ENCODE measurements at regions not wholly inside any gene's neighbourhood (a gene's known extent, or its start where the extent isn't known, plus 50 kb on each side); places are given as distances from the start of the nearest gene placed in this dataset.

- Histone ChIP-seq H3K36me3 (ENCODE audit: control insufficient read depth in 1 of 2, insufficient read depth in 2 of 2, low read length in 2 of 2) (no peaks in the 10 kb centered on the region), H3K27ac (ENCODE audit: low read depth, low read length) (no peak overlapping the region), H3K9ac (ENCODE audit: low read depth in 1 of 2, low read length in 2 of 2) (no peak overlapping the region), H3K4me3 (ENCODE audit: low read depth in 1 of 2, low read length in 2 of 2) (no peak overlapping the region), H3K9me3 (ENCODE audit: control insufficient read depth in 1 of 2, low read length in 2 of 2) (no peaks in the 10 kb centered on the region), H3K4me1 (ENCODE audit: control insufficient read depth in 1 of 2, insufficient read depth in 2 of 2, low read length in 2 of 2) (peaks cover 0 to 4% of the 10 kb centered on the region in 2 donors), H3K27me3 (ENCODE audit: control insufficient read depth in 1 of 2, insufficient read depth in 2 of 2, low read length in 2 of 2) (no peaks in the 10 kb centered on the region)
Observed at GRCh38 chr15:35987056-35987455, 441.1 kb upstream of the DPH6 start.

- H3K27me3 ChIP-seq (ENCODE audit: control insufficient read depth in 1 of 2, insufficient read depth in 2 of 2, low read length in 2 of 2) = no peaks in the 10 kb centered on the region
- no peak overlapping the region for H3K27ac ChIP-seq (ENCODE audit: low read depth, low read length)
- no peak overlapping the region for H3K9ac ChIP-seq (ENCODE audit: low read depth in 1 of 2, low read length in 2 of 2)
- no peak overlapping the region for H3K4me3 ChIP-seq (ENCODE audit: low read depth in 1 of 2, low read length in 2 of 2)
- H3K36me3 ChIP-seq (ENCODE audit: control insufficient read depth in 1 of 2, insufficient read depth in 2 of 2, low read length in 2 of 2) = no peaks in the 10 kb centered on the region
- H3K4me1 ChIP-seq (ENCODE audit: control insufficient read depth in 1 of 2, insufficient read depth in 2 of 2, low read length in 2 of 2) = peaks cover 0 to 4% of the 10 kb centered on the region in 2 donors
- no peaks in the 10 kb centered on the region for H3K9me3 ChIP-seq (ENCODE audit: control insufficient read depth in 1 of 2, low read length in 2 of 2)
Observed at GRCh38 chr15:35991386-35991785, 445.4 kb upstream of the DPH6 start.

GRCh38 chr15:35992791-35993190 is 446.8 kb upstream of the DPH6 start:
- H3K4me3 ChIP-seq (ENCODE audit: low read depth in 1 of 2, low read length in 2 of 2) = no peak overlapping the region
- H3K27me3 ChIP-seq (ENCODE audit: control insufficient read depth in 1 of 2, insufficient read depth in 2 of 2, low read length in 2 of 2) = no peaks in the 10 kb centered on the region
- no peak overlapping the region for H3K27ac ChIP-seq (ENCODE audit: low read depth, low read length)
- H3K9ac ChIP-seq (ENCODE audit: low read depth in 1 of 2, low read length in 2 of 2) = no peak overlapping the region
- H3K9me3 ChIP-seq (ENCODE audit: control insufficient read depth in 1 of 2, low read length in 2 of 2) = no peaks in the 10 kb centered on the region
- peaks cover 0 to 4% of the 10 kb centered on the region in 2 donors for H3K4me1 ChIP-seq (ENCODE audit: control insufficient read depth in 1 of 2, insufficient read depth in 2 of 2, low read length in 2 of 2)
- H3K36me3 ChIP-seq (ENCODE audit: control insufficient read depth in 1 of 2, insufficient read depth in 2 of 2, low read length in 2 of 2) = no peaks in the 10 kb centered on the region

GRCh38 chr15:35993196-35993595 is 447.2 kb upstream of the DPH6 start:
- no peaks in the 10 kb centered on the region for H3K36me3 ChIP-seq (ENCODE audit: control insufficient read depth in 1 of 2, insufficient read depth in 2 of 2, low read length in 2 of 2)
- H3K4me1 ChIP-seq (ENCODE audit: control insufficient read depth in 1 of 2, insufficient read depth in 2 of 2, low read length in 2 of 2) = peaks cover 0 to 4% of the 10 kb centered on the region in 2 donors
- H3K27ac ChIP-seq (ENCODE audit: low read depth, low read length) = no peak overlapping the region
- no peaks in the 10 kb centered on the region for H3K27me3 ChIP-seq (ENCODE audit: control insufficient read depth in 1 of 2, insufficient read depth in 2 of 2, low read length in 2 of 2)
- no peak overlapping the region for H3K4me3 ChIP-seq (ENCODE audit: low read depth in 1 of 2, low read length in 2 of 2)
- H3K9me3 ChIP-seq (ENCODE audit: control insufficient read depth in 1 of 2, low read length in 2 of 2) = no peaks in the 10 kb centered on the region
- no peak overlapping the region for H3K9ac ChIP-seq (ENCODE audit: low read depth in 1 of 2, low read length in 2 of 2)

- Histone ChIP-seq H3K9ac (ENCODE audit: low read depth in 1 of 2, low read length in 2 of 2) (no peak overlapping the region), H3K27me3 (ENCODE audit: control insufficient read depth in 1 of 2, insufficient read depth in 2 of 2, low read length in 2 of 2) (no peaks in the 10 kb centered on the region), H3K4me1 (ENCODE audit: control insufficient read depth in 1 of 2, insufficient read depth in 2 of 2, low read length in 2 of 2) (peaks cover 0 to 4% of the 10 kb centered on the region in 2 donors), H3K36me3 (ENCODE audit: control insufficient read depth in 1 of 2, insufficient read depth in 2 of 2, low read length in 2 of 2) (no peaks in the 10 kb centered on the region), H3K27ac (ENCODE audit: low read depth, low read length) (no peak overlapping the region), H3K9me3 (ENCODE audit: control insufficient read depth in 1 of 2, low read length in 2 of 2) (no peaks in the 10 kb centered on the region), H3K4me3 (ENCODE audit: low read depth in 1 of 2, low read length in 2 of 2) (no peak overlapping the region)
Observed at GRCh38 chr15:35994876-35995275, 448.9 kb upstream of the DPH6 start.

GRCh38 chr15:35998663-35999602 is 453.0 kb upstream of the DPH6 start:
- H3K27me3 ChIP-seq (ENCODE audit: control insufficient read depth in 1 of 2, insufficient read depth in 2 of 2, low read length in 2 of 2) = no peaks in the 10 kb centered on the region
- H3K4me3 ChIP-seq (ENCODE audit: low read depth in 1 of 2, low read length in 2 of 2) = no peak overlapping the region
- no peaks in the 10 kb centered on the region for H3K9me3 ChIP-seq (ENCODE audit: control insufficient read depth in 1 of 2, low read length in 2 of 2)
- no peak overlapping the region for H3K27ac ChIP-seq (ENCODE audit: low read depth, low read length)
- no peaks in the 10 kb centered on the region for H3K4me1 ChIP-seq (ENCODE audit: control insufficient read depth in 1 of 2, insufficient read depth in 2 of 2, low read length in 2 of 2)
- no peak overlapping the region for H3K9ac ChIP-seq (ENCODE audit: low read depth in 1 of 2, low read length in 2 of 2)
- H3K36me3 ChIP-seq (ENCODE audit: control insufficient read depth in 1 of 2, insufficient read depth in 2 of 2, low read length in 2 of 2) = no peaks in the 10 kb centered on the region

- H3K4me1 ChIP-seq (ENCODE audit: control insufficient read depth in 1 of 2, insufficient read depth in 2 of 2, low read length in 2 of 2) = no peaks in the 10 kb centered on the region
- H3K27me3 ChIP-seq (ENCODE audit: control insufficient read depth in 1 of 2, insufficient read depth in 2 of 2, low read length in 2 of 2) = no peaks in the 10 kb centered on the region
- H3K27ac ChIP-seq (ENCODE audit: low read depth, low read length) = no peak overlapping the region
- no peak overlapping the region for H3K9ac ChIP-seq (ENCODE audit: low read depth in 1 of 2, low read length in 2 of 2)
- H3K4me3 ChIP-seq (ENCODE audit: low read depth in 1 of 2, low read length in 2 of 2) = no peak overlapping the region
- H3K36me3 ChIP-seq (ENCODE audit: control insufficient read depth in 1 of 2, insufficient read depth in 2 of 2, low read length in 2 of 2) = no peaks in the 10 kb centered on the region
- peaks cover 6 to 12% of the 10 kb centered on the region in 2 donors for H3K9me3 ChIP-seq (ENCODE audit: control insufficient read depth in 1 of 2, low read length in 2 of 2)
Observed at GRCh38 chr15:36004891-36005490, 459.0 kb upstream of the DPH6 start.

- no peak overlapping the region for H3K9ac ChIP-seq (ENCODE audit: low read depth in 1 of 2, low read length in 2 of 2)
- no peak overlapping the region for H3K27ac ChIP-seq (ENCODE audit: low read depth, low read length)
- no peak overlapping the region for H3K4me3 ChIP-seq (ENCODE audit: low read depth in 1 of 2, low read length in 2 of 2)
- no peaks in the 10 kb centered on the region for H3K27me3 ChIP-seq (ENCODE audit: control insufficient read depth in 1 of 2, insufficient read depth in 2 of 2, low read length in 2 of 2)
- H3K9me3 ChIP-seq (ENCODE audit: control insufficient read depth in 1 of 2, low read length in 2 of 2) = peaks cover 6 to 12% of the 10 kb centered on the region in 2 donors
- H3K36me3 ChIP-seq (ENCODE audit: control insufficient read depth in 1 of 2, insufficient read depth in 2 of 2, low read length in 2 of 2) = no peaks in the 10 kb centered on the region
- no peaks in the 10 kb centered on the region for H3K4me1 ChIP-seq (ENCODE audit: control insufficient read depth in 1 of 2, insufficient read depth in 2 of 2, low read length in 2 of 2)
Observed at GRCh38 chr15:36005542-36005941, 459.6 kb upstream of the DPH6 start.

- no peak overlapping the region for H3K27ac ChIP-seq (ENCODE audit: low read depth, low read length)
- H3K36me3 ChIP-seq (ENCODE audit: control insufficient read depth in 1 of 2, insufficient read depth in 2 of 2, low read length in 2 of 2) = no peaks in the 10 kb centered on the region
- no peaks in the 10 kb centered on the region for H3K27me3 ChIP-seq (ENCODE audit: control insufficient read depth in 1 of 2, insufficient read depth in 2 of 2, low read length in 2 of 2)
Observed at GRCh38 chr15:36007699-36008098, 461.7 kb upstream of the DPH6 start.

GRCh38 chr15:36008719-36009118 is 462.8 kb upstream of the DPH6 start:
- Histone ChIP-seq H3K27me3 (ENCODE audit: control insufficient read depth in 1 of 2, insufficient read depth in 2 of 2, low read length in 2 of 2) (no peaks in the 10 kb centered on the region), H3K4me1 (ENCODE audit: control insufficient read depth in 1 of 2, insufficient read depth in 2 of 2, low read length in 2 of 2) (no peaks in the 10 kb centered on the region), H3K9ac (ENCODE audit: low read depth in 1 of 2, low read length in 2 of 2) (no peak overlapping the region), H3K4me3 (ENCODE audit: low read depth in 1 of 2, low read length in 2 of 2) (no peak overlapping the region), H3K27ac (ENCODE audit: low read depth, low read length) (no peak overlapping the region), H3K9me3 (ENCODE audit: control insufficient read depth in 1 of 2, low read length in 2 of 2) (peaks cover 6 to 12% of the 10 kb centered on the region in 2 donors), H3K36me3 (ENCODE audit: control insufficient read depth in 1 of 2, insufficient read depth in 2 of 2, low read length in 2 of 2) (no peaks in the 10 kb centered on the region)

More at GRCh38 chr15:36007699-36008098, 461.7 kb upstream of the DPH6 start:
- Histone ChIP-seq H3K4me3 (ENCODE audit: low read depth in 1 of 2, low read length in 2 of 2) (no peak overlapping the region), H3K9me3 (ENCODE audit: control insufficient read depth in 1 of 2, low read length in 2 of 2) (peaks cover 6 to 12% of the 10 kb centered on the region in 2 donors), H3K4me1 (ENCODE audit: control insufficient read depth in 1 of 2, insufficient read depth in 2 of 2, low read length in 2 of 2) (no peaks in the 10 kb centered on the region), H3K9ac (ENCODE audit: low read depth in 1 of 2, low read length in 2 of 2) (no peak overlapping the region)

Data from duodenal mucosa (tissue), 2 donors.